GM04503 (cell line): ENCODE measurements at regions not wholly inside any gene's neighbourhood (a gene's known extent, or its start where the extent isn't known, plus 50 kb on each side); places are given as distances from the start of the nearest gene placed in this dataset.

Experiments used
- DNase-seq: peaks from one replicate; pipeline ENCODE4 v3.0.0-alpha.2; 2012; ENCODE audit warnings: low read depth

DNA sequence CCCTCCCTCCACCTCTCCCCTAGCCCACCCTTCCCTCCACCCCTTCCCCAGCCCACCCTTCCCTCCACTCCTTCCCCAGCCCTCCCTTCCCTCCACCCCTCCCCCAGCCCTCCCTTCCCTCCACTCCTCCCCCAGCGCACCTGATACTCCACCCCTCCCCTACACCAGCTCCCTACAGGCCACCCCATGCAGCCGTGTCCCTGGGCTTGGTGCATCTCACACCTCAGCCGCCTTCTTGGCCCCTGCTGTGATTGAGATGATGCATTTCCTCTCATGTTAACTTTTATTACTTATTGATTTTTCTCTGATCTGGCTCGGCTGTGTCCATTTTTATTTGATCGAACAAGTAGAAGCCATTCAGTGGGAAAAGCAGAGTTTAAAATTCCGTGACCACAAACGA lies 243.8 kb downstream of the MATN1 start:
- no peak for DNase-seq

DNA sequence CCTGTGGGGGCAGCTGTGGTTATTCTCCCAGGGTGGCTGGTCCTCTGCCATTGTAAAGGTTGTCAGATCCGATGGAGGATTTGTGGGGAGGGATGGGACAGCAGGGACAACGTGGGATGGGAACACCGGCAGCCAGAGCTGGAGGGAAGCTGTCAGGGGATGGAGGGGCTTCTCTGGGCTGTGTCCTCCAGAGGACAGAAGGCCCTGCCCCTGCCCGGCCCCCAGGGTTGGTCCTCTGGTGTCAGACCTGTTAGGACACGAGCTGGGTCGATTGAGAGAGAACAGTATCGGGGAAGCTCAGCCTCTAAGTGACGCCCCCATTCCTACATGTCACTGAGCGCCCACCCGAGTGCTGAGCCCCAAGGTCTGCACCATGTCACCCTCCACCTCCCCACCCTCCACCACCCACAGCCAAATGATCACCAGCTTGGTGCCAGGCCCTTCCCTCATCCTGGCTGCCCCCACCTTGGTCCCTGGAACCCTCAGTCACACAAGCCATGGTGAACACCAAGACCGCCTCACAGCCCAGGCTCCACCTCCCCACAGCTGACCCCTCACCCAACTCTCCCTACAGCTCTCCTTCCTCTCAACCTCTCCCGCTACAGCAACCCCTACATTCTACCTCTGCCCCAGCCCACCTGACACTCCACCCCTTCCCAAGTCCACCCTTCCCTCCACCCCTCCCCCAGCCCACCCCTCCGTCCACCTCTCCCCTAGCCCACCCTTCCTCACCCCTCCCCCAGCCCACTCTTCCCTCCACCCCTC lies 244.4 kb downstream of the MATN1 start:
- no peak for DNase-seq

GRCh38 chr1:30478283-30478682 lies 245.1 kb downstream of the MATN1 start:
- DNase-seq = no peak

GRCh38 chr1:30477588-30477987 lies 245.8 kb downstream of the MATN1 start:
- no peak for DNase-seq

DNA sequence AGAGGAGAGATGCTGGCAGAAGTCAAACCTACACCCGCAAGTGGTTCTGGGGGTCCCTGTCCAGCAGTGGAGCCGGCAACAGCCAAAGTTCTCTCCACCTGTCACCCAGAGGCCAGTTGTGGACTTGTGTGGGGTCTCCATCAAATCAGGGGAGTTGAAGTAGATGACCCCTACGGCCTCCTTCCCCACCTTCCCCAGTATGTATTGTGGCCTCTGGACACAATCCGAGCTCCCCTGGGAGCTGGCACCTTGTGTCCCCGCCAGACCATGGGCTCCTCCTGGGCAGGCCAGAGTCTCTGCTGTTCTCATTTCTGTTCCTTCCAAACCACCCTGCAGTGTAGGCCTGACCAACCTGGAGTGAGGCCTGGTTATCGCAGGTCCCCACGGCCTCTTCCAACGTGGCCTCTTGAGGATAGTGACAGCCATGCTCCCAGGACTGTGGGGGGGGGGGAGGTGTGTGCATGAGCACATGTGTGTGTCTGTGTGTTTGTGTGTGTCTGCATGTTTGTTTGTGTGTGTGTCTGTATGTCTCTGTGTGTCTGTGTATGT lies 246.4 kb downstream of the MATN1 start:
- DNase-seq = no peak

GRCh38 chr1:30476476-30476875 lies 246.9 kb downstream of the MATN1 start:
- DNase-seq = no peak

- DNase-seq = no peak
Measured at GRCh38 chr1:30475966-30476365, 247.4 kb downstream of the MATN1 start.

DNA sequence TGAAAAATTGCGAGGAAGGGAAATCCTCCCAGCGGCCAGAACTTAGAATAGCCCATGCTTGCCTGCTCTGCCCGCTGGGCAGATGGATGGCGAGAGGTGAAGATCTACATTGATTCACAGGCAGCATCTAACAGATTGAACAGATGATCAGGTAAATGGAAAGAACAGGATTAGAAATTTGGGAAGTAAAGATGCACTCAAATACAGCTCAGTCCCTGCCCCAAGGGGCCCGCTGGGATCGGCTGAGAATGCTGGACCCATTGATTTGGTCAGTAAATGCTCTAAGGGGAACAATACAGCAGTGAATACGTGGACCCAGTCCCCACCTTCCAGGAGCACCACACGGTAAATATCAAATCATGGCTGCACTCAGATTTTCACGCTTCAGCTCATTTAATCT lies 248.2 kb downstream of the MATN1 start:
- DNase-seq = no peak

DNA sequence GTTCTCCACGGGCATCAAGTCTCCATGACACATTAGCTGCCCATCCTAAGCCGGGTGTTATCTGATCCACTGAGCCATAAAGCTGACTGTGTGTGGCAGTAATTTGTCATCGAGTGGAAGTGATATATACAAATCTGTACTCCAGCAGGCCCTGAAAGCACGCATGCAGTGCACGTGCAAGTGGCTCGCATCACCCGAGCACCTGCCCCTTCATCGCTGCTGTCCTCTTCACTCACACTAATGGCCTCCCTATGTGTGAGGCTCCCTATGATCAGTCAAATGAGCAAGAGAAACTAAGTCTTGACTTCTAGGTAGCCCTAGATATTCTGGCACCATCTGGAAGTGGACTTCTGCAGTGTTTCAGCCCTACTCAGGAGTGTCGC lies 248.6 kb downstream of the MATN1 start:
- no peak for DNase-seq

DNA sequence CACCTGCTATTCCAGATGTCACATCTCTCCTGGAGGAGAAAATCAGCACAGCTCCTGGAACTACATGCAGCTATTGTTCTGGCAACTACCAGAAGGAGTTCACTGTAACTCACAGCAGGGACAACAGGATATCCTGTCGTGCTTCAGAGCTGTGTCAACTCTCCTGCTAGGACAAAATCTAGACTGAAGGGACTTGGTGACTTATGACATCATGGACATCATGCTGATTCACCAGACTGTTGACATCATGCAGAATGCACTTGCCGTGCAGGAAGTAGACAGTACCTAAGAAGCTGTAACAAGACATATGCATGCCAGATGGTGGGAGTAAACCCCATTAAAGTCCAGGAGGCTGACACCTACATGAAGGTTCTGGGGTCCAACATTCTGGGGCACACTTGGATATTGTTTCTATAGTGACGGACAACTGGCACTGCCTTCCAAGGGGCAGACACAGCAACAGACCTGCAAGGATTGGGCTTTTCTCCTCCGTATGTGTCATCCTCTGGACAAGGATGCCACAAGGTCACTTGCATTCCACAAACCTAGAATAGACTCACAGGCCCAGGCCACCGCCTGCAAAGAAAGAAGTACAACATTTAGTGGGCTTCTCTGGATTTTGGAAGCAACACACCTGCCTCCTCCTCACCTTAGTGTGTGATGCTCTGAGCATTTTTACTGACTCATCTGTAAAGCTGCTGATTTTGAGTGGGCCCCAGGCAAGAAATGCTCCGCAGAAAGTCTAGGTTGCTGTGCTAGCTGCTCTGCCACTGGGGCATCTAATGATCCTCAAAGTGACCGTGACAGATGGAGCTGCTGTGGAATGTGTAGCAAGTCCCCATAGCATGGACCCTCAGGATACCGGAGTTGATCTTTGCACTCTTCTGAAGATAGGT lies 249.2 kb downstream of the MATN1 start:
- no peak for DNase-seq

DNA sequence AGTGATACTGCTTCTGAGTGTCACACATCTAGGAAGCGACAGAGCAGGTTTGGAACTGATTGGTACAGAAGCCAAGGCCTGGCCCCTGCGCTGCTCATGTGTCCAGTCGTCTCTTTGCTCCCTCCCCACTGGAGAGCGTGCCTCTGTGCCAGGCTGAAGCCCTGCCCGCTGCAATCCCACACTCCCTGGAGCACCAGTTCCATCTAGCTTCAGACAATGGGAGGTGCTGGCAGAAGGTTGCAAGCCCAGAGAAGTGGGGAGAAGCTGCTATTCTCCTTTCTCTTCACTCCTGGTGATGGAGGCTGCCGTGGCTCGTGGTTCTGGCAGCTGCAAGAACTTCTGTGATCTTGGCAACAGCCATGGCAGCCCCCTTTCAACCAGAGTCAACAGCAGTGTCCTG lies 250.9 kb downstream of the MATN1 start:
- DNase-seq = no peak

- no peak for DNase-seq
Measured at GRCh38 chr1:30472009-30472408, 251.4 kb downstream of the MATN1 start.

DNA sequence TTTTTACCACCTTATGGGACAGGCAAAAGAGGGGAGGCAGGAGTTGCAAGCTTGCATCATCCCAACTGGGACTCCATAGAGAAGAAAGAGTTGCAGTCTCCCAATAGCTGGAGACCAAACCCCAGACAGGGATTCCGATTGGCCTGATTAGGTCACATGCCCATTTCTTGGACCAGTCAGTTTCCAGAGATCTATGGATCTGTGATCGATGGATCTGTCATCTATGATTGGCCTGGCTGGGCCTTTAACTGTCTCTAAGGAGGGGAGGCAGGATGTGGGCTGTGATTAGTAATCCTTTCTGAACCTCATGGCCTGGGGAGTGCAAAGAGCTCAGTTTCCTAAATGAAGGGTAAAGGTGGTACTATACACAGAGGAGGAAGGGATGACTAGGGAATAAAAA lies 252.1 kb downstream of the MATN1 start:
- DNase-seq = no peak

DNA sequence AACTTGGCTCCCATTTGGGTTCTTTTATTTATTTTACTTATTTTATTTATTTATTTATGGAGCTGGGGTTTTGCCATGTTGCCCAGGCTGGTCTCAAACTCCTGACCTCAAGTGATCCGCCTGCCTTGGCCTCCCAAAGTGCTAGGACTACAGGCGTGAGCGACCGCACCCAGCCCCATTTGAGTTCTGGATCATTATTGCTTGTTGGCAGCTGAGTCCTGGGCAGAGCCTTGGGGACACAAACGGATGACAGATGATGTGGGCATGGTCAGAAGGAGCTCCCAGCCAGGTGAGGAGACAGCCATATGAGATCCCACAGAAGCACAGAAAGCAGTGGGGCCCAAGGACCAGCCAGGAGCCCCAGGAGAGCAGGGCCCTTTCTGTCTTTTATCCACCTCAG lies 254.0 kb downstream of the MATN1 start:
- no peak for DNase-seq

- DNase-seq = no peak
Measured at GRCh38 chr1:30467101-30467500, 256.3 kb downstream of the MATN1 start.

DNA sequence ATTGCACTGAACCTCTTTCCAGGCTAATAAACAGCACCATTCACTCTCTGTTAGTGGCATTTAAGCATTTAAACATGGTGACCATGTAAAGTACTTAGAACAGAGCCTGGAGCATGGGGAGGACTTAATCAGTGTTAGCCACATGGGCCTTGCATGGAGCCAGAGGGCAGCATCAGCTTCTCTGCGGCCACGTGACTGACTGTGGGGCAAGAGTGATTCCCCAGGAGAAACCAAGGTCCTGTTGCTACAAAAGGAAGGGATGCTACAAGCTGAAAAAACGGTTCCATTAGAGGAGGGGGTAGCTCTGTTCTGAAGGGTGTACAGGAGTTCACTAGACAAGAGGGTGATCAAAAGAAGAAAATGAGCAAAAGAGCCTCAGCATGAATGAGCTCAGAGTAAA lies 256.8 kb downstream of the MATN1 start:
- DNase-seq = no peak

DNA sequence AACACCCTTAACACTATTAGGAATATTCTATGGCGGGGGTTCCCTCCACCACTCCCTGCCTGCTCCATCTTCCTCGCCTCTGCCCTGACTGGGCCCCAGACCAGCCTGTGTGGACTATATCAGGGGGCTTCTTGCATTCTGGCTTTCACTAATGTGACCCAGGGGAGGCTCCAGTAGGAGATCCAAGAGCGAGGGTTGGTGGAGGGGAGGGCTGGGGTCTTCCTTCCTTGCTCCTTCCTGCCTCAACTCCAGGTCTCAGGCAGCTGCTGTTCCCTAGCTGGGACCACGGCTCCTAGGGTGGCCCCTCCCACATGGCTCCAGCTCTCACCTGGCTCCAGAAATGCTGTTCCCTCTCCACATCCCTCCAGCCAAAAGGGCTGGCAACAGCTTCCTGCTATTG lies 257.4 kb downstream of the MATN1 start:
- no peak for DNase-seq

DNA sequence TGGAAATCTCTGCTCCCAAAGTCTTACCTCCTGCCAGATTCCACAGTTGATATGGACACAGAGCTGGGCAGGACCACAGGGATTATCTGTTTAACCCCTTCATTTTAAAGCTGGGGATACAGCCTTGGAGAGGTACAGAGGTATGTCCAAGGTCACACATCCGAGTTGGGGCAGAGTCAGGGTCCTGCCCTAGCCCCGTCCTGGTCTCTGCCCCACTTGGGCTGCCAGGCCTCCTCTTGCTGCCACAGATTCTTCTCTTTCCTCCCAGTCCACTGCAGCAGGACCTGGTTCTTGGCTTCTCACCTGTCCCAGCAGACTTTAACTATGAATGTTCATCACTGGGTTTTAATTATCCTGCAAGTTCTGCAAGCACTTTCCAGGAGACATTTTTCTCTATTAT lies 258.3 kb downstream of the MATN1 start:
- DNase-seq = no peak

GRCh38 chr1:30464187-30464617 lies 259.2 kb downstream of the MATN1 start:
- no peak for DNase-seq

GRCh38 chr1:30462826-30463425 lies 260.5 kb downstream of the MATN1 start:
- no peak for DNase-seq

- no peak for DNase-seq
Measured at GRCh38 chr1:30462166-30462565, 261.2 kb downstream of the MATN1 start.

DNA sequence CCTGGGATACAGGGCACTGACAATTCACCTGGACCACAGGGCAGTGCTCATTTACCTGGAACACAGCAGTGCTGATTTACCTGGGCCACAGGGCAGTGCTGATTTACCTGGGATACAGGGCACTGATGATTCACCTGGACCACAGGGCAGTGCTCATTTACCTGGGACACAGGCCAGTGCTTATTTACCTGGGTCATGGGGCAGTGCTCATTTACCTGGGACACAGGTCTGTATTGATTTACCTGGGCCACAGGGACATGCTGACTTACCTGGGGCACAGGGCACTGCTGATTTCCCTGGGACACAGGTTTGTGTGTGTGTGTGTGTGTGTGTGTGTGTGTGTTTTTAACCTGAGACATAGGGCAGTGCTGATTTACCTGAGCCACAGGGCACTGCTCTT lies 261.7 kb downstream of the MATN1 start:
- no peak for DNase-seq

DNA sequence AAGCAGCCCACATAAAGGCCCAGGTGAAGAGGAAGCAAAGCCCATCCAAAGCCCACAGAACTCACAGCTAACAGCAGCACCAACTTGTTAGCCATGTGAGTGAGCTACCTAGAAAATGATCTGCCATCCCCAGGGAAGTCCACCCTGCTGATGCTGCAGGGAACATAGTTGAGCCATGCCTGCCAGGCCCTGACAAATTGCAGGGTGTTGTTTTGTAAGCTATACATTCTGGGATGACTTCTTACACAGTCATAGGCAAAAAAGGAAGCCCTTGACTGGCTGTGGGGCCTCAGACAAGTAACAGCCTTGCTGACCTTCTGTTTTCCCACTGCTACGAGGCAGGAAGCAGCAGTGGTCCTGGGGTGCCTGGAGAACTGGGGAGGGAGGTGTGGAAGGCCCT lies 262.7 kb downstream of the MATN1 start:
- DNase-seq = no peak
